ENCODE measurements at regions not wholly inside any gene's neighbourhood (a gene's known extent, or its start where the extent isn't known, plus 50 kb on each side); places are given as distances from the start of the nearest gene placed in this dataset.
"Not testable (repeated sequence)": the region's sequence is repeated elsewhere in the genome, so short reads cannot be mapped to it uniquely, and the experiment has no call there.

DNA sequence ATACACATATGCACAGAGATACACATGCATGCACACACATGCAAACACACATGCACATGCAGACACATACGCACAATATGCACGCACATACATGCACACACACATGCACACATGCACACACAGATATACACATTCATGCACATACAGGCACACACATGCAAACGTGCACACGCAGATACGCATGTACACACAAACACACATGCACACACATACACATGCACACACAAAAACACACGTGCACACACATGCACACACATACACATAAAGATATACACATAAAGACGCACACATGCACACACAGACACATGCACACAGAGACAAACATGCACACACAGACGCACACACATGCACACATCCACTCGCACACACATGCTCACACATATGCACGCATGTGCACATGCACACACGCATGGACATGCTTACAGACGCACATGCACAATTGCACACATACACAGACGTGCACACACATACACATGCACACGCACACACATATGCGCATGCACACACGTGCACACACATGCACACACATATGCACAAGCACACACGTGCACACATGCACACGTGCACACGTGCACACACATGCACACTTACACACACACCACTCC, 145.2 kb downstream of the ADRA2C start:
- intact Hi-C loops (cut with DNase I; ENCODE audit: low total_unique reads): no loop called here
- Histone ChIP-seq H3K4me3 (no peak overlapping the region), H3K4me1 (no peaks in the 10 kb centered on the region)

DNA sequence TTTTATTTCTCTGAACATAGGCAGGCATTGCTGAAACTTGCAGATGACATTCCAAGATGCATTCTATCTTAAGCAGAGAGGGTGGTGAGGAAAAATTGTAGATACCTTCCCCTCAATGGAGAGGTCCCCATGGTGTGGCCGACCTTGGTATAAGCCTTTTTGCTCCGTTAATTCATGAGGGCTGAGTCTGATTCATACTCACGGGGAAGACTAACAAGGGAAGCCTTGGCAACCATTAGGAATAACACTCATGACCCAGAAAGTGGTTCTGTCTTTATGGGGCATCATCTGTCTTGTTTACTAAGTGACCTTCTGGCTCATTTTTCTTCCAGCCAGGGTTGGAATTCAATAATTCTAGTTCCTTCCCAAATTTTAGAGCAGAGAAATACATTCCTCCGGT, 148.3 kb downstream of the ADRA2C start:
- H3K9me3 ChIP-seq; DNase-seq; H3K4me1 ChIP-seq; H3K4me3 ChIP-seq; H3K36me3 ChIP-seq; intact Hi-C loops (cut with DNase I; ENCODE audit: low total_unique reads); H3K27me3 ChIP-seq: not testable (repeated sequence)
- peak overlapping the region in 1 of 2 donors; percentile 33 for H3K27ac ChIP-seq

More for the DNA sequence above, 145.2 kb downstream of the ADRA2C start:
- no peak for DNase-seq
- no peak overlapping the region for H3K27ac ChIP-seq
- H3K36me3 ChIP-seq: no peaks in the 10 kb centered on the region
- no peak for TF ChIP-seq CTCF (IDR thresholded peaks at IDR 0.05)
- no peak for TF ChIP-seq POLR2A (IDR thresholded peaks at IDR 0.05)
- no peaks in the 10 kb centered on the region for H3K9me3 ChIP-seq
- H3K27me3 ChIP-seq: no peaks in the 10 kb centered on the region

- H3K4me3 ChIP-seq; DNase-seq; intact Hi-C loops (cut with DNase I; ENCODE audit: low total_unique reads); H3K9me3 ChIP-seq; H3K27me3 ChIP-seq; H3K36me3 ChIP-seq; H3K4me1 ChIP-seq; H3K27ac ChIP-seq: not testable (repeated sequence)
These were observed 153.3 kb downstream of the ADRA2C start for GRCh38 chr4:3919509-3919908.

GRCh38 chr4:3921902-3922301, 155.7 kb downstream of the ADRA2C start:
- H3K27me3 ChIP-seq; intact Hi-C loops (cut with DNase I; ENCODE audit: low total_unique reads); H3K36me3 ChIP-seq; H3K4me3 ChIP-seq; DNase-seq; H3K27ac ChIP-seq; H3K9me3 ChIP-seq; H3K4me1 ChIP-seq: not testable (repeated sequence)

- intact Hi-C loops (cut with DNase I; ENCODE audit: low total_unique reads); H3K4me1 ChIP-seq; H3K4me3 ChIP-seq; DNase-seq; H3K9me3 ChIP-seq; H3K27me3 ChIP-seq; H3K36me3 ChIP-seq; H3K27ac ChIP-seq: not testable (repeated sequence)
These were observed 159.7 kb downstream of the ADRA2C start for GRCh38 chr4:3925841-3926240.

DNA sequence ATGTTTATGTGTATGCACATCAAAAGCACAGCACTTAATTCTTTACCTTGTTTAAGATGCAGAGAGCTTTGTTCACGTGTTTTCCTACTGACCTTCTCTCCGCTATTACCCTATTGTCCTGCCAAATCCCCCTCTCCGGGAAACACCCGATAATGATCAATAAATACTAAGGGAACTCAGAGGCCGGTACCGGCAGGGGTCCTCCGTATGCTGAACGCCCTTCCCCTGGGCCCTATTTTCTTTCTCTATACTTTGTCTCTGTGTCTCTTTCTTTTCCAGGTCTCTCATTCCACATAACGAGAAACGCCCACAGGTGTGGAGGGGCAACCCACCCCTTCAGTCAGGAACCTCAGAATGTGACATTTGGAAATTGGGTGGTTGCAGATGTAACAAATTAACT, 160.1 kb downstream of the ADRA2C start:
- DNase-seq; H3K4me1 ChIP-seq; H3K9me3 ChIP-seq; H3K27me3 ChIP-seq; intact Hi-C loops (cut with DNase I; ENCODE audit: low total_unique reads); H3K4me3 ChIP-seq; H3K36me3 ChIP-seq; H3K27ac ChIP-seq: not testable (repeated sequence)

DNA sequence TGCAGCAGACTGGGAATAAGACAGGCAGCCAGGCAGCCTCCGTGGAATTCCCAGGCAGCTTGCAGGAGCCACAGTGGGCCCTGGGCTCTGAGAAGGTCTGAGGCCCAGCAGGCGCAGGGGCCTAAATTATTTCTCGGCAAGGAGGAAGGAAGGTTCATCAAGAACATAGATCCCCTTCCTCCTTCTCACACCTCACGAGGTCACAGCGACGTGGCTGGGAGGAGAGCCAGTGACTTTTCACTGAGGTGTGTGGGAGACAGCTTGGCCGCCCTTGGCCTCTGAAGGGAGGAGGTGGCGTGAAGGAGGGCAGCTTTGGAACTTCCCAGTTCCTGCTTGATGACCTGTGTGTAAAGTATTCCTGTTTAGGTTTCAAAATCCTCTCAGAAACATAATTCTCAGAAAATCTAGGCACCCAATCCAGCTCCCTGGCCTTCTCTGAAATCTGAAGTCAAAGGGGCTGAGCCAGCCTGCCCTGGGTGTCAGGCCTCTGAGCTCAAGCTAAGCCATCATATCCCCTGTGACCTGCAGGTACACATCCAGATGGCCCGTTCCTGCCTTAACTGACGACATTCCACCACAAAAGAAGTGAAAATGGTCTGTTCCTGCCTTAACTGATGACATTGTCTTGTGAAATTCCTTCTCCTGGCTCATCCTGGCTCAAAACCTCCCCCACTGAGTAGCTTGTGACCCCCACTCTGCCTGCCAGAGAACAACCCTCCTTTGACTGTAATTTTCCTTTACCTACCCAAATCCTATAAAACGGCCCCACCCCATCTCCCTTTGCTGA, 161.0 kb downstream of the ADRA2C start:
- DNase-seq; intact Hi-C loops (cut with DNase I; ENCODE audit: low total_unique reads): not testable (repeated sequence)

DNA sequence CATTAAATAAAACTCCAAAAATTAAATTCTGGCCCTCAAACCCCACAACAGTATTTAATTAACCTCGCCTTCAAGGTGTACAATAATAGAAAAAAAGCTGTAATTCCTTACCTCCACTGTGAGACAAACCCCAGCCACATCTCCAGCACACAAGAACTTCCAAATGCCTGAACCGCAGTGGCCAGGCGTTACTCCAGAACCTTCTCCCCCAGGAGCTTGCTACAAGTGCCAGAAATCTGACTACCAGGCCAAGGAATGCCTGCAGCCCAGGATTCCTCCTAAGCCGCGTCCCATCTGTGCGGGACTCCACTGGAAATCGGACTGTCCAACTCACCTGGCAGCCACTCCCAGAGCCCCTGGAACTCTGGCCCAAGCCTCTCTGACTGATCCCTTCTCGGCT, 163.2 kb downstream of the ADRA2C start:
- H3K4me1 ChIP-seq; H3K27me3 ChIP-seq; H3K36me3 ChIP-seq; intact Hi-C loops (cut with DNase I; ENCODE audit: low total_unique reads); H3K4me3 ChIP-seq; H3K27ac ChIP-seq; H3K9me3 ChIP-seq; DNase-seq: not testable (repeated sequence)

More for the DNA sequence above, 161.0 kb downstream of the ADRA2C start:
- not testable (repeated sequence) for H3K4me3 ChIP-seq, H3K36me3 ChIP-seq, H3K27me3 ChIP-seq, H3K9me3 ChIP-seq, H3K27ac ChIP-seq, H3K4me1 ChIP-seq

GRCh38 chr4:3932734-3933133, 166.5 kb downstream of the ADRA2C start:
- intact Hi-C loops (cut with DNase I; ENCODE audit: low total_unique reads); H3K36me3 ChIP-seq; H3K4me1 ChIP-seq; H3K4me3 ChIP-seq; H3K27ac ChIP-seq; H3K27me3 ChIP-seq; H3K9me3 ChIP-seq; DNase-seq: not testable (repeated sequence)

DNA sequence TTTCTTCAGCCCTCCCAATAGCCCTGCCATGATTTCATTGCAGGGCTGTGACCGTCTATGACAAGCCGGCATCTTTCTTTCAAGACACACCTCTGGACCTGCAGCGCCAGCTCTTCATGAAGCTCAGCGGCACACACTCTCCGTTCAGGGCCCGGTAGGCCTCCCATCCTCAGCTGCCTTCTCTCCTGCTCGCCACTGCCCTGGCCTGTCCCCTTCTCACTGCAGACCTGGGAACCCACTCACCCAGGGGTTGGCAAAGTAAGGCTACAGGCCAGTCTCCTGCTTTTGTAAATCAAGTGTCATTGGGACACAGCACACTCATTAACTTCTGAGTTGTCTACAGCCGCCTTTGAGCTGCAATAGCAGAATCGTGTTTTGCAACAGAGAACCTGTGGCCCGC, 169.2 kb downstream of the ADRA2C start:
- H3K4me1 ChIP-seq; H3K9me3 ChIP-seq; intact Hi-C loops (cut with DNase I; ENCODE audit: low total_unique reads); H3K27me3 ChIP-seq; H3K4me3 ChIP-seq; H3K36me3 ChIP-seq; H3K27ac ChIP-seq; DNase-seq: not testable (repeated sequence)
